ENCODE measurements at regions not wholly inside any gene's neighbourhood (a gene's known extent, or its start where the extent isn't known, plus 50 kb on each side); places are given as distances from the start of the nearest gene placed in this dataset.
A peak's percentile ranks its signal among the peaks of the same experiment; 100 is the strongest.

DNA sequence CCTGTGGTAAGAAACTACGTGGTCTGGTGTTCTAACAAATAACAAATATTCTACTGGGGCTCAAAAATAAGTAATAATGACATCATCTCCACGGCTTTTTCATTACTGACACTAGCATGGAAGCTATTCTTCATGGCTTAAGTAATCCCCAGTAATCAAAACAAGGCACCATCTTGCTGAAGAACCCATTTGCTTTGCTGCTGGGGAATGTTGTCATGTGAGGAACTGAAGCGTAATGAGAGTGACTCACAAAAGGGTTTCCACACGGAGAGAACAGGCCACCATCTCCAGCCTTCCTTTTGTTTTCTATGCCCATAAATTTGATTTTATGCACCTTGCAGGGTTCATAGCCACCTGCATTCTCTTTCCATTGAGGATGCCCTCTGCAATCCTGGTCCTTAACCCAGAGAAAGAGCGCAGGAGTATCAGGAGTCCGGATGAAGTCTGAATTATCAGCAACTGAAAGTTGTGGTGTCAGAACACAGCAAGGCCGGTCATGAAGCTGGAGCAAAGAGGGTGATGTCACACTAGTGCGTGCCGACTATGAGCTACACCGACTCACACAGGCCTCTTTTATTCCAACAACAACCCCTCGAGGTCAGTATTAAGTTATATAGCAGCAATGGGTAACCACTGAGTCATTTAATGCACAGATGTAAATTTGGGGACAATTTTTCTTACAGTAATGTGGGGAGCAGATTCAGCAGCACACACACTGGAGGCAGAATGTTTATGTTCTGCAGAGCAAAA is 173.7 kb upstream of the SSTR4 start:
- no peak for DNase-seq (ENCODE audit: low spot score)

DNA sequence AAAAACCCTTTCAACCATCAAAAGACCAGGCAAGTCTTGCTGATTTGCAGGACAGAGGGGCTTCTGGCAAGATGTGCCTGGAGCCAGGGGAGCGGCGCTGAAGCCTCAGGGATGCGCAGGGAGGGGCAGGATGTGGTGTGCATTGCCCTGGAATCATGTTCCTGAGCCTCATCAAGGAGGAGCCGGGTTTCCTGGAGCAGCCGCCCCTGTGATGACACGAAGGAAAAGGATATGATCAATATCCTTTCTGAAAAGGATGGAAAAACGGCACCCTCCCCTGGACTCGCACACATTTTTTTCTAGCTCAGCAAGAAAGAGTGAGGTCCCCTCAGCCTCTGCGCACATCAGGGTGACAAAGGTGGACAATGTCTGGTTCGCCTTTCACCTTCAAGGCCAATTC is 173.1 kb upstream of the SSTR4 start:
- DNase-seq (ENCODE audit: low spot score) = no peak

- no peak for DNase-seq (ENCODE audit: low spot score)
Observed at GRCh38 chr20:22862671-22863230, 172.4 kb upstream of the SSTR4 start.

GRCh38 chr20:22863826-22864225 is 171.3 kb upstream of the SSTR4 start:
- no peak for DNase-seq (ENCODE audit: low spot score)

DNA sequence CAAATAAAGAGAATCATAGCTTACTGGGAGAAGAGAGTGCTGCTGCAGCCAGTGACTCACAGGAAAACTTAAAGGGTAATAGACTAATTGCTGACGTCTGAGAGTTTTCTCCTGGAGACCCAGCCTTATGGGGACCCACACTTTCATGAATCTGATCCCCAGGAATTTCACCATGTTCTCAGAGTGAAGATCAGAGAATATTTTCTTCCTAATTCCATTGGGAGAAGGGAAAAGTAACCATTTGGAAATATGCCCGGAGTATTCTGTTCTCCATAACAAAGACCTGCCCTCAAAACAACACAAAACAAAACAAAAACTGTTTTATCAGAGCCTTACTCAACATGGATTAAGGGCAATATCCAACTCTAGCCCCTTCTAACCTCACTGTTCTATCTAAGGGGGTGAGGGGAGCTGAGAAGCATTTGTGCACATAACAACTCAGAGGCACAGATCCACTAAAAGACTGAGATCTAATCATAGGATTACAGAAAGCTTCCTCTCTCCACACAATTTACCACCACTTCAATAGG is 168.2 kb upstream of the SSTR4 start:
- DNase-seq (ENCODE audit: low spot score) = no peak

DNA sequence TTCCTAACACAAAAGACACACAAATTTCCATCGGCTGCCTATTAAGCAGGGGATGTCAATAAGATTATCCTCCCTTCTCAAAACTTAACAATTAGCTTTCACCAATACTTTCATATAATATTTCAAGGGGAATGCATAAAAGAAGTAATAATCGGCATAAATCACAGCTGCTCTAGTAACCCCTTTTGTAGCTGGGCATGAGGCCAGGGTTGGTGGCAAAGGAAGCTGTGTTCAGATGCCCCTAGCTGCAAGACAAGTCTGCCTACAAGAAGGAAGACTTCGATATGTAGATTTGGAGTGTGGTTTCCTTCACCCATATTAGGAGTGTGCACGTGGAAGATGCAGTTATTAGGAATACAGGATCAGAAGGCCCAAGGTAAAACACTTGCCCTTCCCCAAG is 156.9 kb upstream of the SSTR4 start:
- no peak for DNase-seq (ENCODE audit: low spot score)

- no peak for DNase-seq (ENCODE audit: low spot score)
Observed at GRCh38 chr20:22880277-22880676, 154.8 kb upstream of the SSTR4 start.

DNA sequence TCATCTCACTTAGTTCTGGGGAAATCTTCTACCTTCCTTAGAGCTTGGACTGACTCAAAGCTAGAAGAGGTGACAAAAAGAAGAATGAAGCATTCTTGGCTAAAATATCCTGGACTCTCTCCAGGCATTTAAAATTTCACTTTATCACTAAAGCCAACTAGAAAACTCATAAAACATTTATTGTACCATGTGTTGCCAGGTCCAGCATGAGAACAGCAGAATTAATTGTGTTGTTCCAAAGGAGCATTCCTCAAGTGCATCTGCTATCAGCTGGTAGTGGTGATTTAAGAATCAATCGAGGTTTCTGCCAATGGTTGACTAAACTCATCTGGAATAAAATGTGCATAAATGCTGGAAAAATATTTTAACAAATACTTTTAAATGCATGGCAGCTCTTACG is 147.3 kb upstream of the SSTR4 start:
- no peak for DNase-seq (ENCODE audit: low spot score)

GRCh38 chr20:22890594-22891300 is 144.4 kb upstream of the SSTR4 start:
- DNase-seq (ENCODE audit: low spot score) = no peak

- no peak for DNase-seq (ENCODE audit: low spot score)
Observed at GRCh38 chr20:22901164-22901563, 133.9 kb upstream of the SSTR4 start.

DNA sequence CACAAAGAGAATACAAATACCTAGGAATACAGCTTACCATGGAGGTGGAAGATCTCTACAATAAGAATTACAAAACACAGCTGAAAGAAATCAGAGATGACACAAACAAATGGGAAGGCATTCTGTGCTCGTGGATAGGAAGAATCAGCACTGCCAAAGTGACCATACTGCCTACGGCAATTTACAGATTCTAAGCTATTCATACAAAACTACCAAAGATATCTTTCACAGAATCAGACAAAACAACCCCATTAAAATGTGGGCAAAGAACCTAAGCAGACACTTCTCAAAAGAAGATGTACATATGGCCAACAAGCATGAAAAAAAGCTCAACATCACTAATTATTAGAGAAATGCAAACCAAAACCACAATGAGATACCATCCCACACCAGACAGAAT is 133.2 kb upstream of the SSTR4 start:
- DNase-seq (ENCODE audit: low spot score) = no peak

GRCh38 chr20:22904386-22904785 is 130.7 kb upstream of the SSTR4 start:
- DNase-seq (ENCODE audit: low spot score) = no peak

GRCh38 chr20:22904905-22905304 is 130.2 kb upstream of the SSTR4 start:
- no peak for DNase-seq (ENCODE audit: low spot score)

GRCh38 chr20:22905658-22906057 is 129.5 kb upstream of the SSTR4 start:
- DNase-seq (ENCODE audit: low spot score) = peak; percentile 19

DNA sequence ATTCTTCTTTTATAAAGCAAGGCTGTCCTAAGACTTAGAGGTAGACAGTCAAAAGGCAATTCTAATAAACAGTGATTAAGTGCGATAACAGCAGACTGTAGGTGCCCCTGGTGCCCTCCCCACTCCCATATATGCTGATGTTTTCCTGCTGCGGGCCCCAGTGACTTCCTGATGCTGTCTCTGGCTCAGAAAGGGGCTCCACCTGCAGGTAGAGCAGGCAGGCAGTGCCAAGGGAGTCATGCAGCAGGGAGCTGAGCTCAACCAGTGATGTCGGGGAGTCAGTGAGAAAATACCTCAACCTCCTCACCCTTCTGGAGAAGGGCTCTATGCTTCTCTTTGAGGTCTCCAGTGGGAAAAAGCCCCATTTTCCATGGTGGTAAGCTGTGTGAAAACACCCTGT is 126.7 kb upstream of the SSTR4 start:
- DNase-seq (ENCODE audit: low spot score) = no peak

DNA sequence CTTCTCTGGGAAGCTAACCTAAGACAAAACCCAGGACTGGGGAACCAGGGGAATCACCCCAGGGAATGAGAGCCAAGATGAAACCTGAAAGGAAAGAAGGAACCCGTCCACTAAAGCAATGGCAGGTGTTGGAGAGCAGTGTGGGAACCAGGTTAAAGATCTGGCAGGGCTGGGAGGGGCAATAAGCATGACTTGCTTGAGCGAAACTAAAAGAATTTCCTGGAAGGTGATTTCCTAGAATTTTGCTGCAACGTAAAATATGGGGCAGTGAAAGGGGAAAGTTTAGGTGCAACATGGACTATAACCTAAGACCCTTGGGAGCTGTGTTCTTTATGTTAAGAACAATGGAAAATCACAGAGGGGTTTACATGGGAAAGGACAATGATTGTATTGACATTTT is 126.2 kb upstream of the SSTR4 start:
- DNase-seq (ENCODE audit: low spot score) = no peak

DNA sequence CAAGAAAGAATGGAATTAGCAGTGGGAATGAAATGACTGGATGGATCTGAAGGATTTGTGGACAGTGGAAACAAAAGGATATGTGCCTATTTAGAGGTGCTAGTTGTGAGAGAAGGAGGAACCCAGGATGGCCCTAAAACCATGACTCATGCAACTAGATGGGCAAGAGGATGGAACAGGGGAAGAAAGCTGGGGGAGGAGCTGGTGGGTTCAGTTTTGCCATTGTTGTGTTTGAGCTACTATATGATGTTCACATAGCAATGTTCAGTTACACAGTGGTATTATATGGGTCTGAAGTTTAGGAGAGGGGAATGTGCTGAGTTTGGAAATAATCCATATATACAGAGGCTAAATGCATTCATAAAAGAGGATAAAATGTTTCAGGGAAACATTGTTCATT is 125.7 kb upstream of the SSTR4 start:
- DNase-seq (ENCODE audit: low spot score) = no peak

GRCh38 chr20:22910287-22910852 is 124.7 kb upstream of the SSTR4 start:
- no peak for DNase-seq (ENCODE audit: low spot score)

GRCh38 chr20:22914291-22914690 is 120.8 kb upstream of the SSTR4 start:
- no peak for DNase-seq (ENCODE audit: low spot score)

DNA sequence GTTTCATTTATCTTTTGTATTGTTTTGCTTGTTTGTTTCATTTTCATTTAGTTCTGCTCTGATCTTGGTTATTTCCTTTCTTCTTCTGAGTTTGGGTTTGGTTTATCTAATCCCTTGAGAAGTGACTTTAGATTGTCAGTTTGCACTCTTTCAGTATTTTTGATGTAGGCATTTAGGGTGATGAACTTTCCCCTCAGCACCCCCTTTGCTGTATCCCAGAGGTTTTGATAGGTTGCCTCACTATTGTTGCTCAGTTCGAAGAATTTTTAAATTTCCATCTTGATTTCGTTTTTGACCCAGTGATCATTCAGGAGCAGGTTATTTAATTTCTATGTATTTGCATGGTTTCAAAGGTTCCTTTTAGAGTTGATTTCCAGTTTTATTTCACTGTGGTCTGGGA is 119.6 kb upstream of the SSTR4 start:
- no peak for DNase-seq (ENCODE audit: low spot score)

- DNase-seq (ENCODE audit: low spot score) = no peak
Observed at GRCh38 chr20:22916021-22916842, 118.9 kb upstream of the SSTR4 start.

All from pons (tissue), 1 donor.